Omental fat pad (tissue), 3 donors: ENCODE measurements at regions not wholly inside any gene's neighbourhood (a gene's known extent, or its start where the extent isn't known, plus 50 kb on each side); places are given as distances from the start of the nearest gene placed in this dataset.

Source experiments
- ATAC-seq: fragments of 150-250 bp; one replicate; pipeline ENCODE4 v1.9.1; 2016; ENCODE audit warnings: mild to moderate bottlenecking, moderate library complexity; ENCODE audit not compliant: low FRiP score
- DNase-seq: peaks from one replicate; pipeline ENCODE4 v3.0.0-alpha.2; 2019; ENCODE audit warnings: low spot score
- TF ChIP-seq, protein P1 (sequence below), 3 donors: fragments of 450-650 bp; IDR thresholded peaks; one replicate each; pipeline ENCODE4 v1.5.1; 2016 to 2017; ENCODE audit warnings: antibody characterized with exemption in 3 of 3, mild to moderate bottlenecking in 3 of 3, moderate library complexity in 2 of 3

GRCh38 chr13:76331943-76332712 is 554.1 kb downstream of the KCTD12 start:
- TF ChIP-seq, protein P1, sequence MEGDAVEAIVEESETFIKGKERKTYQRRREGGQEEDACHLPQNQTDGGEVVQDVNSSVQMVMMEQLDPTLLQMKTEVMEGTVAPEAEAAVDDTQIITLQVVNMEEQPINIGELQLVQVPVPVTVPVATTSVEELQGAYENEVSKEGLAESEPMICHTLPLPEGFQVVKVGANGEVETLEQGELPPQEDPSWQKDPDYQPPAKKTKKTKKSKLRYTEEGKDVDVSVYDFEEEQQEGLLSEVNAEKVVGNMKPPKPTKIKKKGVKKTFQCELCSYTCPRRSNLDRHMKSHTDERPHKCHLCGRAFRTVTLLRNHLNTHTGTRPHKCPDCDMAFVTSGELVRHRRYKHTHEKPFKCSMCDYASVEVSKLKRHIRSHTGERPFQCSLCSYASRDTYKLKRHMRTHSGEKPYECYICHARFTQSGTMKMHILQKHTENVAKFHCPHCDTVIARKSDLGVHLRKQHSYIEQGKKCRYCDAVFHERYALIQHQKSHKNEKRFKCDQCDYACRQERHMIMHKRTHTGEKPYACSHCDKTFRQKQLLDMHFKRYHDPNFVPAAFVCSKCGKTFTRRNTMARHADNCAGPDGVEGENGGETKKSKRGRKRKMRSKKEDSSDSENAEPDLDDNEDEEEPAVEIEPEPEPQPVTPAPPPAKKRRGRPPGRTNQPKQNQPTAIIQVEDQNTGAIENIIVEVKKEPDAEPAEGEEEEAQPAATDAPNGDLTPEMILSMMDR (IDR thresholded peaks at IDR 0.05), result no peak
- DNase-seq (no peak), ATAC-seq (no peak)

- TF ChIP-seq, protein P1 (IDR thresholded peaks at IDR 0.05), result no peak
- ATAC-seq (no peak), DNase-seq (no peak)
Observed at GRCh38 chr13:76330761-76331160, 555.4 kb downstream of the KCTD12 start.

- no peak for ATAC-seq
- TF ChIP-seq, protein P1 (IDR thresholded peaks at IDR 0.05), result no peak
- DNase-seq, result no peak
Observed at GRCh38 chr13:76329866-76330580, 556.2 kb downstream of the KCTD12 start.

DNA sequence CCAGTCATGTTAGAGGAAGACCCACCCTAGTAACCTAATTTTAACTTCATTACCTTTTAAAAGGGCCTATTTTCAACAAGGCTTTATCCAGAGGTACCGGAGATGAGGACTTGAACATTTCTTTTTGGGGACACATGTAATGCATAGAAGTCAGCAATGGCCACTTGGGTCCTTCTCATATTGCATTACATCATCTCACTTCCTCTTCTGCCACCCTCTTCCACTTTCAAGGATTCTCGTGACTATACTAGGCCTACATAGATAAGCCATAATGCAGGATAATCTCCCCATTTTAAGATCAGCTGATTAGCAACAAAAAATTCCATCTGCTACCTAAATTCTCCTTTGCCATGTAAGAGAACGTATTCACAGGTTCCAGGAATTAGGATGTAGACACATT is 557.2 kb downstream of the KCTD12 start:
- TF ChIP-seq, protein P1 (IDR thresholded peaks at IDR 0.05), result no peak
- no peak for ATAC-seq
- no peak for DNase-seq

- DNase-seq, result no peak
- ATAC-seq, result no peak
- TF ChIP-seq, protein P1 (IDR thresholded peaks at IDR 0.05), result no peak
Observed at GRCh38 chr13:76326343-76326742, 559.9 kb downstream of the KCTD12 start.

- no peak for ATAC-seq
- DNase-seq, result no peak
- TF ChIP-seq, protein P1 (IDR thresholded peaks at IDR 0.05), result no peak
Observed at GRCh38 chr13:76319921-76320320, 566.3 kb downstream of the KCTD12 start.
